Heart left ventricle (tissue), 16 donors: ENCODE measurements at regions not wholly inside any gene's neighbourhood (a gene's known extent, or its start where the extent isn't known, plus 50 kb on each side); places are given as distances from the start of the nearest gene placed in this dataset.

Source experiments
- ATAC-seq, 4 donors: fragments of 200-7000 bp; cut with Tn5 transposase; one replicate each; pipeline ENCODE4 v1.9.1; 2020 to 2022; ENCODE audit warnings: moderate library complexity in 4 of 4, mild to moderate bottlenecking in 3 of 4, moderate number of reproducible peaks in 1 of 4
- DNase-seq, 5 donors: peaks; one replicate each; pipeline ENCODE4 v3.0.0-alpha.2; 2020
- H3K27ac ChIP-seq, 12 donors: fragments of 200-600 bp; sonication (generic) in 4 of 12; one replicate each; pipeline versions ENCODE4 v1.5.0 to v1.8.0; 2016 to 2022; ENCODE audit warnings: mild to moderate bottlenecking in 2 of 12
- H3K27me3 ChIP-seq, 9 donors: fragments of 200-600 bp; sonication (generic) in 2 of 9; one replicate each; pipeline versions ENCODE4 v1.5.1 to v1.8.0; 2016 to 2022; ENCODE audit warnings: mild to moderate bottlenecking in 3 of 9
- H3K36me3 ChIP-seq, 9 donors: fragments of 200-600 bp; sonication (generic) in 2 of 9; one replicate each; pipeline versions ENCODE4 v1.5.0 to v1.8.0; 2018 to 2022; ENCODE audit warnings: mild to moderate bottlenecking in 2 of 9
- H3K4me1 ChIP-seq, 12 donors: fragments of 200-600 bp; sonication (generic) in 4 of 12; one replicate each; pipeline versions ENCODE4 v1.5.0 to v1.8.0; 2016 to 2022; ENCODE audit warnings: mild to moderate bottlenecking in 3 of 12
- H3K4me3 ChIP-seq, 12 donors: fragments of 200-600 bp; sonication (generic) in 4 of 12; one replicate each; pipeline versions ENCODE4 v1.5.0 to v1.8.0; 2017 to 2022; ENCODE audit warnings: mild to moderate bottlenecking in 9 of 12, moderate library complexity in 4 of 12
- H3K9me3 ChIP-seq, 12 donors: fragments of 200-600 bp; sonication (generic) in 4 of 12; one replicate each; pipeline versions ENCODE4 v1.5.0 to v1.8.0; 2016 to 2022; ENCODE audit warnings: mild to moderate bottlenecking in 1 of 12
- CTCF ChIP-seq, 12 donors: fragments of 200-600 bp; sonication (generic) in 4 of 12; IDR thresholded peaks; one replicate each; pipeline versions ENCODE4 v1.5.0 to v1.8.0; 2018 to 2022; ENCODE audit warnings: antibody characterized with exemption in 12 of 12, mild to moderate bottlenecking in 5 of 12
- POLR2A ChIP-seq, 2 donors: fragments of 450-650 bp; IDR thresholded peaks; one replicate each; pipeline ENCODE4 v1.6.1; 2017; ENCODE audit warnings: antibody characterized with exemption in 2 of 2, mild to moderate bottlenecking in 2 of 2, moderate library complexity in 2 of 2
- WGBS, 4 donors: extraction: QIAGEN DNeasy Blood & Tissue Kit in 2 of 4; methylation state at CpG; one replicate each; pipeline versions ENCODE4 v1.1.5 to v1.1.7; 2013 to 2018; 5-methylcytosine and 5-hydroxymethylcytosine counted together
- intact Hi-C, 10 donors: fragments of 100-400 bp; cut with DNase I; formaldehyde crosslinking; loops; one replicate each; pipeline versions ENCODE4 v1.11.1 to v1.14.2; 2022
- donor health status: ischemic (EF 13 %, LVEDD 7.1; RV severe dilation, severe dysfunction).
- donor health status: healthy with polysubstance abuse.
- donor health status: DM: no; HTN: yes; CAD: no.
- donor health status: DM: no; HTN: no; CAD: no.
- donor health status: ischemic (EF 25% LVEDD 6.9; RV normal size, moderate dysfunction).
- donor health status: ischemic (EF 25% LVEDD 5.7; RV mildly dilated, moderate dysfunction).
- donor health status: healthy.
- donor health status: DM: yes; HTN: yes; CAD: no.
- donor health status: ischemic (EF 35%, LVEDD 5.7; RV mildly dilated, moderate dysfunction).
- donor health status: nonischemic (EF 11% LVEDD 7.7; RV severe dilation, severe dysfunction).
- donor health status: DM: yes; HTN: yes; CAD: no.
- donor health status: PGD.
- donor health status: ischemic (EF 29% LVEDD 5.4; RV normal size, mild dysfunction).
- donor health status: nonischemic (EF 23%, LVEDD 6.1; RV moderate dilation, normal function).

GRCh38 chr5:56552612-56553268, 262.6 kb upstream of the MAP3K1 start:
- no peak for ATAC-seq
- intact Hi-C loops = no loop called here

GRCh38 chr5:56550227-56550626, 265.1 kb upstream of the MAP3K1 start:
- Histone ChIP-seq H3K27me3 (no peaks in the 10 kb centered on the region), H3K27ac (no peak overlapping the region), H3K4me1 (peaks cover 0 to 18% (median 10%) of the 10 kb centered on the region in 12 donors), H3K36me3 (no peaks in the 10 kb centered on the region), H3K9me3 (no peaks in the 10 kb centered on the region), H3K4me3 (no peak overlapping the region)
- DNase-seq (no peak), ATAC-seq (no peak)
- intact Hi-C loops = loop anchor here in 1 of 10 donors (2.0 kb wide), 1 partner anchor 35 kb away; no protein-coding TSS in a partner anchor
- TF ChIP-seq POLR2A (IDR thresholded peaks at IDR 0.05) (no peak), CTCF (IDR thresholded peaks at IDR 0.05) (no peak)
- WGBS, 4 donors = 69 to 72% (median 70%) methylated on average over 2 of the region's 2 CpGs

More at GRCh38 chr5:56552612-56553268, 262.6 kb upstream of the MAP3K1 start:
- TF ChIP-seq CTCF (IDR thresholded peaks at IDR 0.05) (no peak), POLR2A (IDR thresholded peaks at IDR 0.05) (no peak)
- Histone ChIP-seq H3K4me3 (no peak overlapping the region), H3K27ac (no peak overlapping the region), H3K36me3 (no peaks in the 10 kb centered on the region), H3K27me3 (no peaks in the 10 kb centered on the region), H3K9me3 (no peaks in the 10 kb centered on the region), H3K4me1 (peaks cover 0 to 18% (median 10%) of the 10 kb centered on the region in 12 donors)
- no peak for DNase-seq

GRCh38 chr5:56549096-56549886, 266.1 kb upstream of the MAP3K1 start:
- ATAC-seq (no peak), DNase-seq (no peak)
- no peak for TF ChIP-seq POLR2A (IDR thresholded peaks at IDR 0.05)
- no peak for TF ChIP-seq CTCF (IDR thresholded peaks at IDR 0.05)
- Histone ChIP-seq H3K9me3 (no peaks in the 10 kb centered on the region), H3K27ac (peak overlapping the region in 1 of 12 donors; percentile 18), H3K4me1 (peaks cover 0 to 18% (median 10%) of the 10 kb centered on the region in 12 donors), H3K36me3 (no peaks in the 10 kb centered on the region), H3K4me3 (no peak overlapping the region), H3K27me3 (no peaks in the 10 kb centered on the region)
- intact Hi-C loops = no loop called here
- 74 to 82% (median 78%) methylated on average over 3 of the region's 3 CpGs for WGBS, 4 donors

- ATAC-seq = no peak
- intact Hi-C loops = no loop called here
- no peaks in the 10 kb centered on the region for H3K36me3 ChIP-seq
- TF ChIP-seq POLR2A (IDR thresholded peaks at IDR 0.05) (no peak), CTCF (IDR thresholded peaks at IDR 0.05) (no peak)
- no peak overlapping the region for H3K4me3 ChIP-seq
- 95 to 98% (median 96%) methylated on average over 7 of the region's 7 CpGs for WGBS, 4 donors
- H3K27ac ChIP-seq = no peak overlapping the region
- peaks cover 0 to 12% (median 7%) of the 10 kb centered on the region in 12 donors for H3K4me1 ChIP-seq
- DNase-seq = no peak
- H3K27me3 ChIP-seq = no peaks in the 10 kb centered on the region
- no peaks in the 10 kb centered on the region for H3K9me3 ChIP-seq
Measured at GRCh38 chr5:56545016-56545415, 270.3 kb upstream of the MAP3K1 start.
